GM18508 (cell line): ENCODE measurements at regions not wholly inside any gene's neighbourhood (a gene's known extent, or its start where the extent isn't known, plus 50 kb on each side); places are given as distances from the start of the nearest gene placed in this dataset.

Source experiments
- ATAC-seq: cut with Tn5 transposase; IDR thresholded peaks from one replicate; pipeline ENCODE4 v1.9.1; 2021; ENCODE audit warnings: moderate number of reproducible peaks; ENCODE audit not compliant: insufficient read depth, unreplicated experiment

- no peak for ATAC-seq
These were observed 174.8 kb downstream of the BMP2 start for GRCh38 chr20:6942266-6942665.

DNA sequence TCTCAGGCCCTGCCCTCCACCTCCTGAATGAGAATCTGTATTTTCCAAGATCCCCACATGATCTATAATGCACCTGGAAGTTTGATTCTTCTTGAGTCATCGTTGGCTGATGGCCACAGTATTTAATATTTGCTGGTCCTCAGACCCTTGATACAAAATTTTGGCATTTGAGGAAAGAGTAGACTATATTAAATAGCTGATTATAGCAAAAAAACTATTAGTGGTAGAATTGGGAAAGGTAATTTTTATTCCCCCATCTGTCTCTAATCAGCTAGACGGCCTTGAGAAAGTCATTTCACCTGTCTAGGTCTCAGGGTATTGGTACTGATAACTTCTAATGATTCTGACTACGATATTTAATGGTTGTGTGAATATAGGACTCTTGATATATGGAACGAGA lies 176.8 kb downstream of the BMP2 start:
- no peak for ATAC-seq

GRCh38 chr20:6953611-6954010 lies 186.1 kb downstream of the BMP2 start:
- ATAC-seq = no peak

- no peak for ATAC-seq
These were observed 186.7 kb downstream of the BMP2 start for GRCh38 chr20:6954219-6954618.

DNA sequence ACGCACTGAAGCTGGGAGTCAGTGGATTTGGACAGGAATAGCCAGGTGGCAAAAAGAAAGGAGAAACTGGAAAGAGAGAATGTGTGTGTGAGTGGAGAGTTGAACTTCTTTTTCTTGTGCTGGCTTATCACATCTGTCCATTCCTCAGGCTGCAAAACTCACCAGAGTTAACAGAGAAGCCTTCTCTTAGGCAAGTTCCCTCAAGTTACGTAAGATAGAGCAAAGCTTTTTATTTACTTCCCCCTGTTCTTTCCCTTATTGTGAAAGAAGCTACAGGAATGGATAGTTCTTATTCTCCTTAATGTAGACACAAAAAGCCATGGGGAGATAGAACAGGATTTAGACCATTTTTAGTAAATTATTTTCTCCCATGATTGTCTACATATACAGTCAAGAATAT lies 188.6 kb downstream of the BMP2 start:
- no peak for ATAC-seq

DNA sequence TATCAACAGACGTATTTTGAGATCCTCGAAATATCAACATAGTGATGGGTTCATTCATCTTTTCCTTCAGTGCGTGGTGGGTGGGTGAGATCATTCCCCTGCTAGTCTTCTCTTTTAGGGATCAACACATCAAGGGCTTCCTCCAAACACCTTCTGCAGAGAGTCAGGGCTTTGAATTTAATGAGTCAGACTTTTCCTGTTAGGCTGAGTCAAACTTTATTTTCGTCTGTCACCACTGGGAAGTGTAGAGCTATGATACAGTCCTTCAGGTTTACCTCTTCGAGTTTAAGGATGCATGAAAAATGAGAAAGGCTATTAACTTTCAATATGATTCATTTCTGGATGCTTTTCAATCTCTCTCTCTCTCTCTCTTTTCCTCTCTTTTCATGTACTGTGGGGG lies 189.1 kb downstream of the BMP2 start:
- no peak for ATAC-seq

DNA sequence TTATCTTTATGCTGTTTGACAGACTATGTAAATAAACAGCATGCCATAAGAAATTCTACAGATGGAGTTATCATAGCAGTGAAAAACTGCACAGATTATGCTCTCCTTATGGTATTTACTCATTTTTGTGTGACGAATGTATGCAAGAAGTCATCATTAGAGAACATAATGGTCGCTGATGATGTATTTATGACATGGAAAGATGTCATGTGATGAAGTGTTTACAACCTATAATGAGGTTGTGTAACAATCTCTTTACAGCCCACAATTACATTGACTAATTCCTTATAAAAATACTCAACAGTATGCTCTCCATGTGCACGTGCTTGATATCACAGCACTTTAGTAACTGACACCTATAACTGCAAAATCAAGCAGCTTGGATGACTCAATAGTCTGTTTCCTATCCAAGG lies 192.4 kb downstream of the BMP2 start:
- ATAC-seq = no peak

- no peak for ATAC-seq
These were observed 199.2 kb downstream of the BMP2 start for GRCh38 chr20:6966721-6967120.

- no peak for ATAC-seq
These were observed 207.4 kb downstream of the BMP2 start for GRCh38 chr20:6974838-6975237.

GRCh38 chr20:6975311-6975710 lies 207.8 kb downstream of the BMP2 start:
- ATAC-seq = no peak

- no peak for ATAC-seq
These were observed 208.8 kb downstream of the BMP2 start for GRCh38 chr20:6976106-6976900.

- ATAC-seq = no peak
These were observed 212.1 kb downstream of the BMP2 start for GRCh38 chr20:6979621-6980020.

GRCh38 chr20:6993011-6993410 lies 225.5 kb downstream of the BMP2 start:
- ATAC-seq = no peak

- no peak for ATAC-seq
These were observed 226.0 kb downstream of the BMP2 start for GRCh38 chr20:6993511-6993910.

DNA sequence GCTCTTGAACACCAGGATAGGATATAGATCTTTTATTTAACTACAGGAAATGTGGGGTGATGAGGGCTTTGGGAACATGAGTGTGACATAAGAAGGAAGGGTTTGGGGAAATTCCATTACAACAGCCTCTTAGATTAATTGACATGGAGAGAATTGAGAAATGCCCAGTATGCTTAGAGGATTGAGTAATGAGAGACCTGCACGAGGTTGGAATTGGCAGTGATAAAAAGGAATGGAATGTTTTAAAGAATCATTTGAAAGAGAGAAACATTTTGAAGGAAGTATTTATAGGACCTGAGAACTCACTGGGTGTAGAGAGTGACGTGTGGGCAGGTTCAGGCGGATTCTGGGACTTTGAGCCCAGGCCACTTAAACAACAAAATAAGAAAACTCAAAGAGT lies 227.0 kb downstream of the BMP2 start:
- no peak for ATAC-seq

GRCh38 chr20:6998909-6999308 lies 231.4 kb downstream of the BMP2 start:
- no peak for ATAC-seq

DNA sequence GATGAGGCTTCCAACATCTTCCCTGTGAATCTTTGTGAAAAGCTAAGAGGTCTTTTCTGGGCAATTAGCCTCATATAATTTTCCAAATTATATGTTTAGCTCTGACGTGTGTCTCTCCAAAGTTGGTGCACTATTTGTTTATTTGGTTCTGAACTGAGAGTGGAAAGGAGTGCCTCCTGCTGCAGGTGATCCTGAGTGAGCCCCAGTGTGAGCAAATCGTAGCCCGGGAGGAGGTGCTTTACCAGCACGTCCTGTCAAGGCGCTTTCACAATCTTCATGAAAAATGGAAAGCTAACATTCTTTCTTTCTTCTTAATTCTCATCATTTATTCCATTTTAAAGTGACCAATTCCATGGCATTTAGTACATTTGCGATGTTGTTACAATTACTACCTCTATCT lies 231.9 kb downstream of the BMP2 start:
- ATAC-seq = no peak

DNA sequence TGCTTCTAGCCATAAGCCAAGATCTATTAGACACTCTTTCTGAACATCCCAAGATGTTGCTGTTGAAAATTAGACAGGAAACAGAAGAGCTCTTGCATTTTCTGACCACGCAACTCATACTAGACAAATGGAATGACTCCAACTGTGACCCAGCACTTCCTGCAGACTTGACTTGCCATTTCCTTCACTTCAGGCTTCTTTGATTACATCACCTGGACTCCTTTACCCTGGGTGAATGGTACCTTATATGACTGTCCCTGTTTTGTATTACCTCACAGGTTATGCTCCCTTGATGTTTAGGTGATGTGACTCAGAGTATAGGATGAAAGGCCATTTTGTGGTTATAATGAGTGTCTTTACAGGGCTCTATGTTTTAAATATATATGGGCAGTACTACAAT lies 236.1 kb downstream of the BMP2 start:
- ATAC-seq = no peak

DNA sequence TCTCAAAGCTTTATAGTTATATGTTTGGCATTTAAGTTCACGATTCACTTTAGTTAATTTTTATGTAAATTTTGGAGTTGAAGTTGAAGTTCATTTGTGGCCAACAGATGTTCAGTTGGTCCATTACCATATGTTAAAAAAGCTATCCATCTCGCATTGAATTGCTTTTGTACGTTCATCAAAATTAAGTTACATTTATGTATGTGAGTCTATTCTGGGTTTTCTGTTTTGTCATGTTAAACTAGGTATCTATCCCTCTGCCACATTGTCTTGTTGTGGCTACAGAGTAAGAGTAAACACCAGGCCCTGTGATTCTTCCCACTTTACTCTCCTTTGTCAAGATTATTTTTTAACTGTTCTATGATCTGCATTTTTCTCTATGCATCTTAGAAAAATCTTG lies 237.3 kb downstream of the BMP2 start:
- ATAC-seq = no peak

DNA sequence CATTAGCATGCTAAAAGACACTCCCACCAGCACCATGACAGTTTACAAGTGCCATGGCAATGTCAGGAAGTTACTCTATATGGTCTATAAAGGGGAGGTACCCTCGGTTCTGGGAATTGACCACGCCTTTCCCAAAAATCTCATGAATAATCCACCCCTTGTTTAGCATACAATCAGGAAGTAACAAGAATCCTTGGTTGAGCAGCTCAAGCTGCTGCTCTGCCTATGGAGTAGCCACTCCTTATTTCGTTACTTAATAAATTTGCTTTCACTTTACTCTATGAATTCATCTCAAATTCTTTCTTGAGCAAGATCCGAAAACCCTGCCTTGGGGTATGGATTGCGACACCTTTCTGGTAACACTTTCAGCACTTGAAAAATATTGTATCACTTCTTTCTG lies 243.0 kb downstream of the BMP2 start:
- ATAC-seq = no peak

DNA sequence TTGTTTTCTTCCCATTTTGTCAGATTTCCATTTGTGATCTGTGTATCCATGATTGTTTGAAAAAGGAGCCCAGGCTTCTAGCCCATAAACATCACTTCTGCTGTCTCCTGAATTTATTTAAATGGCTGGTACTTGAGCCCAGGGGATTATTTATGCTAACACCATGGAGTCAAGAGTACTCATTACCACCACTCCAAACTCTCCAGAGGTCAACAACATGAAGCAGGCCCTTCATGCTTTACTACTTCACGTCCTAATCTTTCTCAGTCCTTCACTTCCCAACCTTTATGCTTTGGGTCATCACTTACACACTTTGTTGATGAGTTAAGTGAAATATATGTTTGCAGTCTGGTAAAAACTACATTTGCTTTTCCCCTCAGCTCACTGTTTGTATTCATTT lies 247.8 kb downstream of the BMP2 start:
- ATAC-seq = no peak

DNA sequence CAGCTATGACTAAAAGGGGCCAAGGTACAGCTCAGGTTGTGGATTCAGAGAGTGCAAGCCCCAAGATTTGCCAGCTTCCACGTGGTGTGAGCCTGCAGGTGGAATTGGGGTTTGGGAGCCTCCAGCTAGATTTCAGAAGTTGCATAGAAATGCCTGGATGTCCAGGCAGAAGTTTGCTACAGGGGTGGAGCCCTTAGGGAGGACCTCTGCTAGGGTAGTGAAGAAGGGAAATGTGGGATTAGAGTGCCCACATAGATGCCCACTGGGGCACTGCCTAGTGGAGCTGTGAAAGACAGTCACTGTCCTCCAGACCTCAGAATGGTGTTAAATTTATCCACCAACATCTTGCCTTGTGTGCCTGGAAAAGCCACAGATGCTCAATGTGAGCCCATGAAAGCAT lies 255.1 kb downstream of the BMP2 start:
- ATAC-seq = no peak

DNA sequence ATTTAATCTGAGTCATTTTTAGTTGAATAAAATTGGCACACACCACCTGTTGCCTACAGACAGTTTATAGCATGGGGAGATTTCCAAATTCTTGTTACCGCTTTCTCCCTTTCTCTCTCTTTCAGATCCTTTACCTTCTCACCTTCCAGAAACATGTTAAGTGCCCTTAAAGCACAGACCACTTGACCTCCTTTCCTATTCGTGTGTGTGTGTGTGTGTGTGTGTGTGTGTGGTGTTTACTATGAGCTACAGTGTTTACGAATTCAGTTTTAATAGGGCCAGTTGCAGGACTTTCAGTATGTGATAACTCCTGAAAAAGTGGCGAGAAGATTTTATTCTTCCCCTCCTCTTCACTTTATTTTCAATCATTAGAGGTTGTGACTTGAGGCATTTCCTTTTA lies 258.1 kb downstream of the BMP2 start:
- ATAC-seq = no peak
